Endothelial cell of umbilical vein (primary cell): ENCODE measurements at regions not wholly inside any gene's neighbourhood (a gene's known extent, or its start where the extent isn't known, plus 50 kb on each side); places are given as distances from the start of the nearest gene placed in this dataset.

ENCODE experiments used
- BruUV-seq: library from RNA; stranded (reverse); fragments of 400-500 nt; replicated peaks from 2 replicates; lab custom pipeline; 2021; lab: Mats Ljungman, UMichigan
- CTCF ChIA-PET: fragments of 300-600, 350-600 bp; sonication (Branson Sonifier 250); formaldehyde crosslinking; loops from one replicate; lab custom pipeline; 2021; ENCODE audit warnings: antibody characterized with exemption, inconsistent platforms; lab: Charles Lee
- POLR2A ChIA-PET: fragments of 300-600, 350-600 bp; sonication (Branson Sonifier 250); formaldehyde crosslinking; loops from one replicate; lab custom pipeline; 2021; ENCODE audit warnings: antibody characterized with exemption, inconsistent platforms; lab: Charles Lee
- DNase-seq: peaks from one replicate; pipeline ENCODE4 v3.0.0-alpha.2; 2011; ENCODE audit warnings: low read depth, low spot score
- FAIRE-seq: peaks from 2 replicates; lab custom pipeline; 2011; peaks lifted over from hg19 to GRCh38; lab: Jason Lieb, UNC
- H2AFZ ChIP-seq: 2 replicates; pipeline ENCODE4 v1.6.0; 2012; ENCODE audit warnings: low read depth, low read length, control low read depth, inconsistent platforms
- H3K27ac ChIP-seq: 2 replicates; pipeline ENCODE4 v1.5.1; 2011; ENCODE audit warnings: low read depth, mild to moderate bottlenecking, control low read depth, low read length, moderate library complexity; ENCODE audit not compliant: insufficient read depth
- H3K27me3 ChIP-seq, 2 experiments: 2 replicates each; pipeline versions ENCODE4 v1.6.0 to v1.6.1; 2011; ENCODE audit warnings: low read length in 2 of 2, mixed read lengths in 1 of 2; ENCODE audit not compliant: control insufficient read depth in 2 of 2, insufficient read depth in 2 of 2
- H3K36me3 ChIP-seq, 2 experiments: 2 replicates in 1 of 2; 3 replicates in 1 of 2; pipeline ENCODE4 v1.5.1; 2011; ENCODE audit warnings: low read length in 2 of 2, mild to moderate bottlenecking in 1 of 2, moderate library complexity in 1 of 2; ENCODE audit not compliant: control insufficient read depth in 2 of 2, insufficient read depth in 2 of 2; ENCODE audit errors: extremely low read depth in 1 of 2
- H3K4me1 ChIP-seq: 3 replicates; pipeline ENCODE4 v1.5.1; 2011; ENCODE audit warnings: mild to moderate bottlenecking, low read length; ENCODE audit not compliant: control insufficient read depth, insufficient read depth; ENCODE audit errors: extremely low read depth
- H3K4me2 ChIP-seq: 2 replicates; pipeline ENCODE4 v1.6.1; 2011; ENCODE audit warnings: low read length, control low read depth, mixed read lengths; ENCODE audit not compliant: insufficient read depth
- H3K4me3 ChIP-seq, 3 experiments: fragments of 200-600 bp in 1 of 3; sonication (generic), shearing (Covaris generic) in 1 of 3; replicated peaks in 1 of 3; 2 replicates each; pipeline ENCODE4 v1.5.1; 2011 to 2016; ENCODE audit warnings: control low read depth in 3 of 3, low read length in 3 of 3, mild to moderate bottlenecking in 2 of 3, inconsistent platforms in 1 of 3, low read depth in 1 of 3, moderate library complexity in 1 of 3; ENCODE audit not compliant: insufficient read depth in 1 of 3
- H3K79me2 ChIP-seq: 2 replicates; pipeline ENCODE4 v1.6.0; 2012; ENCODE audit warnings: low read length, inconsistent platforms; ENCODE audit not compliant: control insufficient read depth, insufficient read depth
- H3K9ac ChIP-seq: replicated peaks from 2 replicates; pipeline ENCODE3; 2011; ENCODE audit warnings: low read length, control low read depth; ENCODE audit not compliant: insufficient read depth; ENCODE audit errors: extremely low read depth
- H3K9me1 ChIP-seq: replicated peaks from 3 replicates; pipeline ENCODE4 v1.6.0; 2011; ENCODE audit warnings: mild to moderate bottlenecking, low read length; ENCODE audit not compliant: control insufficient read depth, insufficient read depth; ENCODE audit errors: extremely low read depth
- H3K9me3 ChIP-seq: replicated peaks from 2 replicates; pipeline ENCODE4 v1.5.1; 2012; ENCODE audit warnings: low read length, inconsistent platforms; ENCODE audit not compliant: control insufficient read depth, insufficient read depth
- H4K20me1 ChIP-seq: replicated peaks from 2 replicates; pipeline ENCODE3; 2011; ENCODE audit warnings: mild to moderate bottlenecking, low read length; ENCODE audit not compliant: control insufficient read depth, insufficient read depth; ENCODE audit errors: extremely low read depth
- EZH2 ChIP-seq: IDR thresholded peaks from 2 replicates; pipeline ENCODE4 v1.6.1; 2012; ENCODE audit warnings: borderline replicate concordance, low read depth, mild to moderate bottlenecking, moderate library complexity, low read length, inconsistent platforms; ENCODE audit not compliant: severe bottlenecking
- FOS ChIP-seq: IDR thresholded peaks from 2 replicates; pipeline ENCODE4 v1.6.1; 2011; ENCODE audit warnings: mild to moderate bottlenecking, low read length, moderate library complexity, borderline replicate concordance; ENCODE audit not compliant: insufficient read depth
- GATA2 ChIP-seq: IDR thresholded peaks from 2 replicates; pipeline ENCODE4 v1.7.0; 2011; ENCODE audit warnings: low read depth, mild to moderate bottlenecking, moderate library complexity, mixed read lengths, low read length; ENCODE audit not compliant: insufficient read length, insufficient read depth
- JUN ChIP-seq: IDR thresholded peaks from 2 replicates; pipeline ENCODE4 v1.6.1; 2011; ENCODE audit warnings: borderline replicate concordance, low read depth; ENCODE audit not compliant: insufficient read length, insufficient read depth
- MAX ChIP-seq: IDR thresholded peaks from 2 replicates; pipeline ENCODE4 v1.6.1; 2011; ENCODE audit not compliant: insufficient read depth, insufficient read length
- MYC ChIP-seq: IDR thresholded peaks from one replicate; pipeline ENCODE4 v1.6.1; 2011; ENCODE audit warnings: mild to moderate bottlenecking, low read depth, low read length
- POLR2A ChIP-seq: IDR thresholded peaks from 2 replicates; pipeline ENCODE4 v1.6.1; 2012; ENCODE audit warnings: low read depth, mild to moderate bottlenecking, control low read depth, low read length
- POLR2AphosphoS5 ChIP-seq: IDR thresholded peaks from 2 replicates; pipeline ENCODE4 v1.6.1; 2012; ENCODE audit warnings: low read depth, mild to moderate bottlenecking, control low read depth, low read length, moderate library complexity; ENCODE audit not compliant: insufficient read depth
- dilution Hi-C: fragments of 300-500 bp; cut with MboI; formaldehyde crosslinking; loops from one replicate; pipeline ENCODE4 v1.15.0; 2019; ENCODE audit warnings: low sequenced_read_pairs; ENCODE audit not compliant: extremely low pct_ligation_motif_present
- intact Hi-C: fragments of 100-400 bp; cut with micrococcal nuclease; formaldehyde crosslinking; loops from one replicate; pipeline ENCODE4 v1.10.0; 2022
- TF ChIP-seq, protein P1 (sequence below), 2 donors: IDR thresholded peaks; 1 replicate in 1 of 2; 2 replicates in 1 of 2; pipeline ENCODE4 v1.5.1; 2011; ENCODE audit warnings: low read length in 2 of 2, mild to moderate bottlenecking in 2 of 2, moderate library complexity in 2 of 2, control low read depth in 1 of 2, inconsistent platforms in 1 of 2, low read depth in 1 of 2; ENCODE audit not compliant: insufficient read depth in 1 of 2; ENCODE audit errors: extremely low read depth in 1 of 2

- Histone ChIP-seq H3K9me1 (no peaks in the 10 kb centered on the region), H3K27me3 (peaks cover 0 to 4% of the 10 kb centered on the region in 2 experiments), H3K4me1 (no peaks in the 10 kb centered on the region), H3K27ac (no peak overlapping the region), H4K20me1 (no peaks in the 10 kb centered on the region), H3K9me3 (no peaks in the 10 kb centered on the region), H3K79me2 (no peaks in the 10 kb centered on the region), H3K4me2 (no peak overlapping the region), H2AFZ (no peak overlapping the region), H3K36me3 (no peaks in the 10 kb centered on the region), H3K9ac (no peak overlapping the region), H3K4me3 (no peak overlapping the region)
- dilution Hi-C loops (no loop called here), intact Hi-C loops (no loop called here)
- BruUV-seq: no TSS peak
- FAIRE-seq: no peak
- TF ChIP-seq MYC (no peak), POLR2AphosphoS5 (no peak), JUN (no peak), EZH2 (no peak), GATA2 (no peak), MAX (no peak), POLR2A (no peak), FOS (no peak)
- TF ChIP-seq, protein P1, sequence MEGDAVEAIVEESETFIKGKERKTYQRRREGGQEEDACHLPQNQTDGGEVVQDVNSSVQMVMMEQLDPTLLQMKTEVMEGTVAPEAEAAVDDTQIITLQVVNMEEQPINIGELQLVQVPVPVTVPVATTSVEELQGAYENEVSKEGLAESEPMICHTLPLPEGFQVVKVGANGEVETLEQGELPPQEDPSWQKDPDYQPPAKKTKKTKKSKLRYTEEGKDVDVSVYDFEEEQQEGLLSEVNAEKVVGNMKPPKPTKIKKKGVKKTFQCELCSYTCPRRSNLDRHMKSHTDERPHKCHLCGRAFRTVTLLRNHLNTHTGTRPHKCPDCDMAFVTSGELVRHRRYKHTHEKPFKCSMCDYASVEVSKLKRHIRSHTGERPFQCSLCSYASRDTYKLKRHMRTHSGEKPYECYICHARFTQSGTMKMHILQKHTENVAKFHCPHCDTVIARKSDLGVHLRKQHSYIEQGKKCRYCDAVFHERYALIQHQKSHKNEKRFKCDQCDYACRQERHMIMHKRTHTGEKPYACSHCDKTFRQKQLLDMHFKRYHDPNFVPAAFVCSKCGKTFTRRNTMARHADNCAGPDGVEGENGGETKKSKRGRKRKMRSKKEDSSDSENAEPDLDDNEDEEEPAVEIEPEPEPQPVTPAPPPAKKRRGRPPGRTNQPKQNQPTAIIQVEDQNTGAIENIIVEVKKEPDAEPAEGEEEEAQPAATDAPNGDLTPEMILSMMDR (IDR thresholded peaks at IDR 0.05; ENCODE audit: extremely low read depth in 1 of 2, insufficient read depth in 1 of 2, low read depth in 1 of 2, low read length in 2 of 2): no peak
- POLR2A ChIA-PET: no interaction called here
- CTCF ChIA-PET: no interaction called here
- no peak for DNase-seq
These were observed 249.1 kb upstream of the LYZL1 start for GRCh38 chr10:29039677-29040189.
